ENCODE measurements at regions not wholly inside any gene's neighbourhood (a gene's known extent, or its start where the extent isn't known, plus 50 kb on each side); places are given as distances from the start of the nearest gene placed in this dataset.
"Not testable (repeated sequence)": the region's sequence is repeated elsewhere in the genome, so short reads cannot be mapped to it uniquely, and the experiment has no call there.

GRCh38 chr2:91603996-91604395, 2912.5 kb downstream of the RPIA start:
- DNase-seq (ENCODE audit: low read depth in 4 of 4, low spot score in 1 of 4): not testable (repeated sequence)

DNA sequence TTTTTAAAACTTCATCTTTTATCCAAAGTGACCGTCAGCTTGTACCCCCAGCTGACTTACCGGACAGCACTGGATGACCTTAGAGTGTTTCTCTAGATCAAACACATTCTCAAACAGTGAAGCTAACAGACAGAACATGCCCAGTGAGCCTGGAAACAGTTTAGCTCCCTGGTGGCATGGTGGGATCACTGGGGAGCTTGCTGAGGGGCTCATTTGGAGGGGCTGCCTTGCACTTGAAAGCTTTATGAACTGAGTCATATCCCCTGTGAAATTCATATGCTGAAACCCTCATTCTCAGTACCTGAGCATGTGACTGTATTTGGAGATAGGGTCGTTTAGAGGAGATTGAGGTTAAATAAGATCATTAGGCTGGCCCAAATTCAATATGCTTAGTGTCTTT, 2913.2 kb downstream of the RPIA start:
- DNase-seq (ENCODE audit: low read depth in 4 of 4, low spot score in 1 of 4): not testable (repeated sequence)

DNA sequence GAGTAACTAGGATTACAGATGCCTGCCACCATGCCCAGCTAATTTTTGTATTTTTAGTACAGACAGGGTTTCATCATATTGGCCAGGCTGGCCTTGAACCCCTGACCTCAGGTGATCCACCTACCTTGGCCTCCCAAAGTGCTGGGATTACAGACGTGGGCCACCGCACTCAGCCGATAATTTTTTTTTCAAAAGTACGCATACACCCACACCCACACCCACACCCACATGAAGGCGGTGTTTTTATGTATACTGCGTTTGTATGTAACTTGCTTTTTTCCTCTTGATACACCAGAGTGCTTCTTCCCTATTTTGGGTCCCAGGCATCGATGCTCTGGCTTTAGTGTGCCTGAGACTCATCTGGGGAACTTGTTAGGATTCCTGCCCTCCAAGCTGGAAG, 2932.3 kb downstream of the RPIA start:
- DNase-seq (ENCODE audit: low read depth in 4 of 4, low spot score in 1 of 4): not testable (repeated sequence)

DNA sequence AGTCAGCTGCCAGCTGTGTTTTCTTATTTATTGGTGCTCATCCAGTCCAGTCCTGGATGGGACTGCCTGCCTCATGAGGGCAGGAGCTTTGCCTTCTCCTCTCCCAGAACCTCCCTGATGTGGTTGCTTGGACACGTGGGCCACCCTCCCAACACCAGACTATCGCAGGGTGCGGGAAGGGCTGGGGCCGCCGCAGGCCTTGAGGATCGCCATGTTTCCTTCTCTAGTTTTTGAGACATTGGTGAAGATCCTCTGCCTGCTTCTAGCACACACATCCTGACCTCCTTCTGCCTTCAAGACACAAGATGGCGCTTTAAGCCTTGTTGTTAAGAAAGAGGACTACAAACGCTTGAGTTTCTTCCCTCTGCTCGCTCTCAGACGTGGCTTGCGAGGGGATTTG, 2937.0 kb downstream of the RPIA start:
- not testable (repeated sequence) for DNase-seq (ENCODE audit: low read depth in 4 of 4, low spot score in 1 of 4)

DNA sequence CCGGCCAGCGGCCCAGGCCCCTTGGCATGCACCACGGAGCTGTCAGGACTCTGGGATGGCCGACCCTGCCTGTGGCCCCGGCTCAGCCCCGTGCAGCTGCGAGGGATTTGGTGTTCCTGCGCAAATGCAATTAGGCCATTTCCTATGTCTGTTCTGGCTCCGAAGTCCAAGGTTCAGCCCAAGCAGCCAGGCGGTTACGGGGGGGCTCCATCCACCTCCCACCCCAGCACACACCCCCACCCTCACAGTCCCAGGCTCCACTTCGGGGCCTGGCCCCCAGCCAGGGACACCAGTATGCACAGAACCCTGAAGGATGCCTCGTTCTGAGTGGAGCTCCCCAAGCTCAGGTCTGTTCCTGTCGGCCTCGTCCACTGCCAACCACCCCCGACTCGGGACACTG, 2965.7 kb downstream of the RPIA start:
- DNase-seq (ENCODE audit: low read depth in 4 of 4, low spot score in 1 of 4): not testable (repeated sequence)

DNA sequence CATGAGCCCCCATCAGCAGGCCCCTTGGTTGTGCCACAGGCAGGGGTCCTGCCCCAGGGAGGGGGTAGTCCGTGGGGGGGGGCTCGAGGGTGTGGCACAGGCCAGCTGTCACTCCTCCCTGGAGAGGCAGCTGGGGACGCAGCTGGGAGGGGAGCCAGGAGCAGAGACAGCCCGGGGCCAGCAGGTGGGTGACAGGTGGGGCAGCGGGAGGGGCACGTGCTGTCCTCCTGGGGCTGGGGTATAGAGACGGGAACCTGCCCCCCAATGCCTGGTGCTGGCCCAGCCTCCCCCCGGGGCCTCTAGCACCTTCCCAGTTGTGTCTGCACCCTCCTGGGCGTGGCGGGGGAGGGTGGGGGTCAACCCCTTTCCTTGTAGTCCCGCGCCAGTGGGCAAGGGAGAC, 2966.9 kb downstream of the RPIA start:
- DNase-seq (ENCODE audit: low read depth in 4 of 4, low spot score in 1 of 4): not testable (repeated sequence)

- DNase-seq (ENCODE audit: low read depth in 4 of 4, low spot score in 1 of 4): not testable (repeated sequence)
Observed at GRCh38 chr2:91659189-91659916, 2967.9 kb downstream of the RPIA start.

DNA sequence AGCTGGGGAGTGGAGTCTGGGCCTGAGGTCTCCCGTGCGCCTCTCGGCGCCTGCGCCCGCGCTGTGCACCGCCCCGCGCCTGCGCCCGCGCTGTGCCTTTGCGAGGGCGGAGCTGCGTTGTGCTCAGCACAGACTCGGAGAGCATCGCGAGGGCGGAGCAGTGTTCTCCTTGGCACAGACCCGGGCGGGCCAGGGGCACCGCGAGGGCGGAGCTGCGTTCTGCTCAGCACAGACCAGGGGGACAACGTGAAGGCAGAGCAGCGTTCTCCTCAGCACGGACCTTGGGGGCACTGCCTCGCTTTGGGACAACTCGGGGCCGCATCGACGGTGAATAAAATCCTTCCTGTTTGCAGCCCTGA, 2968.4 kb downstream of the RPIA start:
- peak in 1 of 4 experiments; percentile 0 for DNase-seq (ENCODE audit: low read depth in 4 of 4, low spot score in 1 of 4)

- DNase-seq (ENCODE audit: low read depth in 4 of 4, low spot score in 1 of 4): not testable (repeated sequence)
Observed at GRCh38 chr2:91667341-91667740, 2975.9 kb downstream of the RPIA start.

DNA sequence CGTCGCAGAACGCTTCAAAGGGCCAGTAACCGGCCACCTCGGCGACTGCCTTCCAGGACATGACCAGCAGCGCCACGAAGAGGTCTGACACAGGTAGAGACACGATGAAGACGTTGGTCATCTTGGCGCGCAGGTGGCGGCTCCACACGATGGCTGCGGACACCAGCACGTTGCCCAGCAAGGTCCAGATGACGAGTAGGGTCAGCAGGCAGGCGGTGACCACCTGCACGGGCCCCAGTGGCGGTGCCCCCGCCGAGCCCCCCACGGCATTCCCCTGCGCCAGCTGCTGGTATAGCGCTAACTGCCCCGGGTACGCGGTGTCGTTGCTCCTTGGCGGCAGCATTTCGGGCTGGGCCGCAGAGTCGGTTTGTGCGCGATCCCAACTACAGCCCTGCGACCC, 2994.1 kb downstream of the RPIA start:
- DNase-seq (ENCODE audit: low read depth in 4 of 4, low spot score in 1 of 4): not testable (repeated sequence)

- not testable (repeated sequence) for DNase-seq (ENCODE audit: low read depth in 4 of 4, low spot score in 1 of 4)
Observed at GRCh38 chr2:91686046-91686445, 2994.6 kb downstream of the RPIA start.

All from stimulated activated CD4-positive, alpha-beta T cell treated with anti-CD3 and anti-CD28 coated beads, Interleukin-1b, Interleukin-23, amount 100 ng/mL, for 24 hours (primary cell).